Left ventricle myocardium inferior (tissue), 1 donor: ENCODE measurements at regions not wholly inside any gene's neighbourhood (a gene's known extent, or its start where the extent isn't known, plus 50 kb on each side); places are given as distances from the start of the nearest gene placed in this dataset.

Experiments
- DNase-seq: peaks from one replicate; pipeline ENCODE4 v3.0.0-alpha.2; 2020
- H3K27ac ChIP-seq: fragments of 200-600 bp; replicated peaks from 2 replicates; pipeline ENCODE4 v1.8.0; 2021
- H3K27me3 ChIP-seq: fragments of 200-600 bp; 2 replicates; pipeline ENCODE4 v1.8.0; 2021; ENCODE audit warnings: low read depth
- H3K36me3 ChIP-seq: fragments of 200-600 bp; 2 replicates; pipeline ENCODE4 v1.8.0; 2021
- H3K4me1 ChIP-seq: fragments of 200-600 bp; 2 replicates; pipeline ENCODE4 v1.8.0; 2021
- H3K4me3 ChIP-seq: fragments of 200-600 bp; 2 replicates; pipeline ENCODE4 v1.8.0; 2021; ENCODE audit warnings: mild to moderate bottlenecking, moderate library complexity
- H3K9me3 ChIP-seq: fragments of 200-600 bp; replicated peaks from 2 replicates; pipeline ENCODE4 v1.8.0; 2021
- CTCF ChIP-seq: fragments of 200-600 bp; IDR thresholded peaks from 2 replicates; pipeline ENCODE4 v1.8.0; 2021; ENCODE audit warnings: antibody characterized with exemption, mild to moderate bottlenecking, borderline replicate concordance
- intact Hi-C: fragments of 100-400 bp; cut with micrococcal nuclease; formaldehyde crosslinking; loops from one replicate; pipeline ENCODE4 v1.11.0; 2022
- donor health status: DM: no; HTN: yes; CAD: no; lungs with severe emphysema.

- Histone ChIP-seq H3K4me3 (no peak overlapping the region), H3K27me3 (peaks cover 56% of the 10 kb centered on the region), H3K36me3 (no peaks in the 10 kb centered on the region), H3K27ac (no peak overlapping the region), H3K9me3 (no peaks in the 10 kb centered on the region), H3K4me1 (no peaks in the 10 kb centered on the region)
- no peak for DNase-seq
- intact Hi-C loops, result no loop called here
- TF ChIP-seq CTCF, result no peak
These were observed 560.4 kb upstream of the SALL3 start for GRCh38 chr18:78419171-78419570.

GRCh38 chr18:78420116-78420515, 559.5 kb upstream of the SALL3 start:
- DNase-seq, result no peak
- Histone ChIP-seq H3K9me3 (no peaks in the 10 kb centered on the region), H3K27ac (no peak overlapping the region), H3K27me3 (peaks cover 56% of the 10 kb centered on the region), H3K4me1 (no peaks in the 10 kb centered on the region), H3K36me3 (no peaks in the 10 kb centered on the region), H3K4me3 (no peak overlapping the region)
- TF ChIP-seq CTCF, result no peak
- intact Hi-C loops, result no loop called here

GRCh38 chr18:78421392-78421791, 558.2 kb upstream of the SALL3 start:
- no peak for DNase-seq
- Histone ChIP-seq H3K36me3 (no peaks in the 10 kb centered on the region), H3K9me3 (no peaks in the 10 kb centered on the region), H3K27me3 (peaks cover 64% of the 10 kb centered on the region), H3K27ac (no peak overlapping the region), H3K4me3 (no peak overlapping the region), H3K4me1 (no peaks in the 10 kb centered on the region)
- TF ChIP-seq CTCF, result no peak
- intact Hi-C loops, result no loop called here

- Histone ChIP-seq H3K4me3 (no peak overlapping the region), H3K27ac (no peak overlapping the region), H3K27me3 (peaks cover 64% of the 10 kb centered on the region), H3K4me1 (no peaks in the 10 kb centered on the region), H3K9me3 (no peaks in the 10 kb centered on the region), H3K36me3 (no peaks in the 10 kb centered on the region)
- no peak for TF ChIP-seq CTCF
- intact Hi-C loops, result no loop called here
- no peak for DNase-seq
These were observed 557.3 kb upstream of the SALL3 start for GRCh38 chr18:78422336-78422735.

- no peak for TF ChIP-seq CTCF
- H3K4me1 ChIP-seq, result no peaks in the 10 kb centered on the region
- intact Hi-C loops, result no loop called here
- no peaks in the 10 kb centered on the region for H3K36me3 ChIP-seq
- H3K27me3 ChIP-seq, result peaks cover 61% of the 10 kb centered on the region
- no peak overlapping the region for H3K4me3 ChIP-seq
- H3K27ac ChIP-seq, result no peak overlapping the region
- H3K9me3 ChIP-seq, result no peaks in the 10 kb centered on the region
- DNase-seq, result no peak
These were observed 555.8 kb upstream of the SALL3 start for GRCh38 chr18:78423811-78424210.
